HuH-7.5 (cell line): ENCODE measurements at regions not wholly inside any gene's neighbourhood (a gene's known extent, or its start where the extent isn't known, plus 50 kb on each side); places are given as distances from the start of the nearest gene placed in this dataset.

Experiments
- DNase-seq: peaks from one replicate; pipeline ENCODE4 v3.0.0; 2011; ENCODE audit warnings: low spot score

- no peak for DNase-seq
These were observed 111.7 kb upstream of the MIS18BP1 start for GRCh38 chr14:45364565-45365156.

GRCh38 chr14:45362505-45362904 is 109.5 kb upstream of the MIS18BP1 start:
- no peak for DNase-seq

GRCh38 chr14:45361727-45362126 is 108.7 kb upstream of the MIS18BP1 start:
- DNase-seq, result no peak

GRCh38 chr14:45359746-45360145 is 106.7 kb upstream of the MIS18BP1 start:
- DNase-seq, result no peak

- DNase-seq, result no peak
These were observed 79.5 kb upstream of the MIS18BP1 start for GRCh38 chr14:45332360-45332988.

GRCh38 chr14:45308745-45309397 is 55.9 kb upstream of the MIS18BP1 start:
- no peak for DNase-seq
